ENCODE measurements at regions not wholly inside any gene's neighbourhood (a gene's known extent, or its start where the extent isn't known, plus 50 kb on each side); places are given as distances from the start of the nearest gene placed in this dataset.

GRCh38 chr6:15038013-15038791 lies 207.7 kb upstream of the JARID2 start:
- TF ChIP-seq POLR2AphosphoS5 (IDR thresholded peaks at IDR 0.05), result no peak
- TF ChIP-seq, protein P1, sequence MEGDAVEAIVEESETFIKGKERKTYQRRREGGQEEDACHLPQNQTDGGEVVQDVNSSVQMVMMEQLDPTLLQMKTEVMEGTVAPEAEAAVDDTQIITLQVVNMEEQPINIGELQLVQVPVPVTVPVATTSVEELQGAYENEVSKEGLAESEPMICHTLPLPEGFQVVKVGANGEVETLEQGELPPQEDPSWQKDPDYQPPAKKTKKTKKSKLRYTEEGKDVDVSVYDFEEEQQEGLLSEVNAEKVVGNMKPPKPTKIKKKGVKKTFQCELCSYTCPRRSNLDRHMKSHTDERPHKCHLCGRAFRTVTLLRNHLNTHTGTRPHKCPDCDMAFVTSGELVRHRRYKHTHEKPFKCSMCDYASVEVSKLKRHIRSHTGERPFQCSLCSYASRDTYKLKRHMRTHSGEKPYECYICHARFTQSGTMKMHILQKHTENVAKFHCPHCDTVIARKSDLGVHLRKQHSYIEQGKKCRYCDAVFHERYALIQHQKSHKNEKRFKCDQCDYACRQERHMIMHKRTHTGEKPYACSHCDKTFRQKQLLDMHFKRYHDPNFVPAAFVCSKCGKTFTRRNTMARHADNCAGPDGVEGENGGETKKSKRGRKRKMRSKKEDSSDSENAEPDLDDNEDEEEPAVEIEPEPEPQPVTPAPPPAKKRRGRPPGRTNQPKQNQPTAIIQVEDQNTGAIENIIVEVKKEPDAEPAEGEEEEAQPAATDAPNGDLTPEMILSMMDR (IDR thresholded peaks at IDR 0.05), result no peak
